ENCODE measurements at regions not wholly inside any gene's neighbourhood (a gene's known extent, or its start where the extent isn't known, plus 50 kb on each side); places are given as distances from the start of the nearest gene placed in this dataset.
"Not testable (repeated sequence)": the region's sequence is repeated elsewhere in the genome, so short reads cannot be mapped to it uniquely, and the experiment has no call there.

DNA sequence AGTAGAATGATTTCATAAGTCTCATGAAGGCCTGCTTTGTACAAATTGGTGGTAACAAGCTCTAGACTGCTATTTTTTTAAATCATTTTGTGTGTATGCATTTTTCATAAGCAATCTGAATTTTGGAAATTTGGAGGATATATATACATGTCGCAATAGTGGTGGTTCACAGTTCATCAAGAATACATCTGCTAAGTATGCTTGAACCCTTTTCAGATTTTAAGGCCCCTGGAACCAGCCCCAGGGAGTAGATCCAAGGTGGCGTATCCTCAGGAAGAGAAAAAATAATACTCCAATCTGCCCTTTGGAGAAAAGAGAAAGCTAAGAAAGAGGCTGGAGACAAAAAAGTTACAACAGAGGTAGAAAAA, 141.6 kb downstream of the HINT1 start:
- H3K27me3 Mint-ChIP-seq (ENCODE audit: low read depth), result no peaks in the 10 kb centered on the region
- H3K9me3 Mint-ChIP-seq, result peaks cover 4% of the 10 kb centered on the region
- no peak for DNase-seq
- no peaks in the 10 kb centered on the region for H3K4me1 Mint-ChIP-seq (ENCODE audit: low read depth)
- no peak overlapping the region for H3K4me3 Mint-ChIP-seq
- no peaks in the 10 kb centered on the region for H3K36me3 Mint-ChIP-seq (ENCODE audit: insufficient read depth)
- ATAC-seq, result no peak

DNA sequence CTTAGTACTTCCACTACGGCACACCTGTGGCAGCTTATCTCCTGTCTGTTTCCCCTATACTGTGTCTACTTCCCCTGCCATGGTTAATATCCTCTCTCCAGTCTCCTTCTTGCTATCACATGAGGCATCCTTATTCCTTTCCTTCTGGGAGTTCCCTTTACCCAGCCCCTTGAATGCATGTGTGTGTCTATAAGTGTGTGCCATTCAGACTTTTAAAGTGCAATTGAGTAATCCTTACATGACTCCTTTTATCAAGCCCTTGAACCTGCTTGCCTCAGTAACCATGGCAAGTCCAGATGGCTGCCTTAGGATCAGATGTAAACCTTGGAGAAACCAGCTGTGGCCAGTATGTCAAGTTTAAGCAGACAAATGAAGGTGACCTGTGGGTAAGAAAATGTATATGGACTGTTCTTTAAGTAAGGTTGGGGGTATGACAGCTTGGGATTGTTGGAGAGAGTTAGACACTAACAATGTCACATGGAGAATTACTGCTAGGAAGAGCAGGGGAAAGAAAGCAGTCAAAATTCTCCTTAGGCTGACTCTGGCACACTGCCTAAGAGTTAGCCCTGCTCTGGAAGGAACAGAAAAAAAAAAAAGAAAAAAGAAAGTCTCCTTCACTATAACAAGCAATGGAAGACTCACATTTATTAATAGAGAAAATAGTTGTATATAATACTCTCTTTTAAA, 142.1 kb downstream of the HINT1 start:
- no peak for DNase-seq
- Mint-ChIP-seq H3K4me3 (no peak overlapping the region), H3K27me3 (ENCODE audit: low read depth) (no peaks in the 10 kb centered on the region), H3K36me3 (ENCODE audit: insufficient read depth) (peaks cover under 1% of the 10 kb centered on the region), H3K4me1 (ENCODE audit: low read depth) (no peaks in the 10 kb centered on the region), H3K9me3 (peaks cover 6% of the 10 kb centered on the region)
- no peak for ATAC-seq

DNA sequence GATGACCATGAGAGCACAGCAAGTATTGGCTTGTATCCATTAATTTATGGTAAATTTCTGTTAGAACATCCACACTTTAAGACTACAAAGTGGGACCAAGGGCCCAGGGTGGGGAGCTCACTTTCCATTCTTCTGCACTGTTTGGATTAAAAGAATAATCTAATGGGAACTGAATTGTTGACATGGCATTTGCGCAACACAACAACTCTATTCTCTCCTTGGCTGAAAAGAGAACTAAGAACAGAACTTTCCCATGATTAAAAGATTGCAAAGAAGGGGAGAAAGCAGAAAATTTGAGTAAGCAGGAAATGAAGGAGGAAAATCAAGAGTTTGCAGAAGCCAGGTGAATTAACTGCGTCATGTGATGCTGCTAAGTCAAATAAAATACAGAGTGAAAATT, 143.4 kb downstream of the HINT1 start:
- peaks cover 11% of the 10 kb centered on the region for H3K4me1 Mint-ChIP-seq (ENCODE audit: low read depth)
- H3K4me3 Mint-ChIP-seq, result no peak overlapping the region
- H3K9me3 Mint-ChIP-seq, result peaks cover 10% of the 10 kb centered on the region
- DNase-seq (no peak), ATAC-seq (no peak)
- peaks cover 2% of the 10 kb centered on the region for H3K36me3 Mint-ChIP-seq (ENCODE audit: insufficient read depth)
- no peaks in the 10 kb centered on the region for H3K27me3 Mint-ChIP-seq (ENCODE audit: low read depth)

DNA sequence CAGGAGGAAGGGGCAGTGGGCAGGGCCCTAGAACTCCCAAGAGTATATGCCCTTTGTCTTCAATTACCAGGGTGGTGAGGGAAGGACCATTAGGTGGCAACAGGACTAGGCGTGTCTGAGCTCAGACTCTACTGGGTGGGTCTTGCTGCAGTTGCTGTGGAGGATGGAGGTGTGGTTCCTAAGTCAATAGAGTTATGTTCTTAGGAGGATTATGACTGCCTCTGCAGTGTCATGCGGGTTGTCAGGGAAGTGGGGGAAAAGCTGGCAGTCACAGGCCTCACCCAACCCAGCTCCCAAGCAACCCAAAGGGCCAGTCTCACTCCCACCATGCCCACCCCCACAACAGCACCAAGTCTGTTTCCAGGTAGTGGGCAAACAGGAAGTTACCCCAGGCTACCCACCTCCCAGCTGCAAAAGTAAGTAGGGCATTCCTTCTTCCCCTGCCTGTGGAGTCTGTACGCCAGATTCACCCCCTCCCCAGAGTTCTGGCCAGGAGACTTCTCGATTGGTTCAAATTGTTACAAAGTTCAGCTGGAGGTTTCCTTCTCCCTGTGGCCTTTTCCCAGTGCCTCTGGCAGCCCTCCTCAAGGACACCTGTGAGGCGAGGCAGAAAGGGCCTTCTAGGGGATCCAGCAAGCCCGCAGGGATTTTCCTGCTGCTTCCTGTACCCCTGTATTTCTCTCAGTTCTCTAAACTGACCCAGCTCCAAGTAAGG, 145.3 kb downstream of the HINT1 start:
- H3K4me1 Mint-ChIP-seq (ENCODE audit: low read depth), result peaks cover 14% of the 10 kb centered on the region
- no peaks in the 10 kb centered on the region for H3K27me3 Mint-ChIP-seq (ENCODE audit: low read depth)
- no peak overlapping the region for H3K4me3 Mint-ChIP-seq
- peaks cover 17% of the 10 kb centered on the region for H3K9me3 Mint-ChIP-seq
- DNase-seq, result no peak
- no peak for ATAC-seq
- peaks cover 2% of the 10 kb centered on the region for H3K36me3 Mint-ChIP-seq (ENCODE audit: insufficient read depth)

DNA sequence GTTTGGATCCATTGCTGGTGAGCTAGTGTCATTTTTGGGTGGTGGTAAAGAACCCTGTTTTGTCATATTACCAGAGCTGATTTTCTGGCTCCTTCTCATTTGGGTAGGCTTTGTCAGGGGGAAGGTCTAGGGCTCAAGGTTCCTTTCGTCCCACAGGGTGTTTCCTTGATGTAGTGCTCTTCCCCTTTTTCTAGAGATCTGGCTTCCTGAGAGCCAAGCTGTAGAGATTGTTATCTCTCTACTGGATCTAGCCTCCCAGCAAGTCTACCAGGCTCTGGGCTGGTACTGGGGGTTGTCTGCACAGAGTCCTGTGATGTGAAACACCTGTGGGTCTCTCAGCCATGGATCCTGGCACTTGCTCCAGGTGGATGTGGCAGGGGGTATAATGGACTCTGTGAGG, 145.9 kb downstream of the HINT1 start:
- no peak for DNase-seq
- Mint-ChIP-seq H3K4me1 (ENCODE audit: low read depth) (peaks cover 14% of the 10 kb centered on the region), H3K4me3 (no peak overlapping the region), H3K36me3 (ENCODE audit: insufficient read depth) (peaks cover 2% of the 10 kb centered on the region), H3K27me3 (ENCODE audit: low read depth) (no peaks in the 10 kb centered on the region), H3K9me3 (peaks cover 17% of the 10 kb centered on the region)
- no peak for ATAC-seq

DNA sequence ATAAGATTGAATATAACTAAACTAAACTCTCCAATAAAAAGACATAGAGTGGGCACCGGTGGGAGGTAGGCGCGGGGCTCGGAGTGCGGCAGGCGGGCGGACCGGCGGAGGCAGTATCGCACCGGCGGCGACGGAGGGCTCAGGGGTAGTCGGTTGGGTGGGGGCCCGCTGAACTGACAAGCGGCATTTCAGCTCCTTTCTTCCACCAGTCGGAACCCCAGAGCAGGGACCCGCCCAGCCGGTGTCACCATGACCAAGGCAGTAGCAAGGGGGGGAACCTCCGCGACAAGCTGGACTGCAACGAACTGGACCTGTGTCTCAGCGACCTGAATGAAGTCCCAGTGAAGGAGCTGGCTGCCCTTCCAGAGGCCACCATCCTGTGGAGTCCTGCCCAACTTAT, 156.7 kb downstream of the HINT1 start:
- Mint-ChIP-seq H3K36me3 (ENCODE audit: insufficient read depth) (no peaks in the 10 kb centered on the region), H3K4me3 (no peak overlapping the region), H3K4me1 (ENCODE audit: low read depth) (no peaks in the 10 kb centered on the region), H3K9me3 (peaks cover 3% of the 10 kb centered on the region), H3K27me3 (ENCODE audit: low read depth) (peaks cover 7% of the 10 kb centered on the region)
- DNase-seq, result no peak
- ATAC-seq, result no peak

DNA sequence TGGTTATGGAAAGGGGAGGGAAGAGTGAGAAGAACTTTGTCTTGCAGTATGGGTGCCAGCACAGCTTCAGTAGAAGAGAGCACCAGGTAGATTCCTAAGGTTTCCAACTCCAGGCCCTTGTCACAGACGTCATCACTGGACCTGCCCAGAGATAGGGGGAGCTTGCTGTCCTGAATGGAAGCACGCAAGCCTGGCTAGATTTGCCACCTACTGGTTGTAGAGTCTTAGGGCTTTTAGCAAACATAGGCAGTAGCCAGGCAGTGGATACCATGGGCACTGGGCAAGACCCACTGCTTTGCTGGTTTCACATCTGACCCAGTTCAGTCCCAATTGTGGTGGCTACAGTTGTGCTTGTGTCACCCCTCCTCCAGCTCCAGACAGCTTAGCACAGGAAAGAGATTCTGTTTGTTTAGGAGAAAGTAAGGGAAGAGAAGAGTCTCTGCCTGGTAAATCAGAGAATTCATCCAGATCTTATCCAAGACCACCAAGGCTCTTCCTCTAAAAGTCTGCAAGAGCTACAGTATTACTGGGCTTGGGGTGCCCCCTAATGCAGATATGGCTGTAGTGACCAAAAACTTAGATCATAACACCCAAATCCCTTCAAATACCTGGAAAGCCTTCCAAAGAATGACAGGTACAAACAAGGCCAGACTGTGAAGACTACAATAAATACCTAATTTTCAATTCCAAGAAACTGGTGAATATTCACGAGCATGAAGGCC, 158.9 kb downstream of the HINT1 start:
- no peak overlapping the region for H3K4me3 Mint-ChIP-seq
- no peak for DNase-seq
- no peaks in the 10 kb centered on the region for H3K4me1 Mint-ChIP-seq (ENCODE audit: low read depth)
- H3K27me3 Mint-ChIP-seq (ENCODE audit: low read depth), result peaks cover 7% of the 10 kb centered on the region
- no peaks in the 10 kb centered on the region for H3K36me3 Mint-ChIP-seq (ENCODE audit: insufficient read depth)
- ATAC-seq, result no peak
- peaks cover 3% of the 10 kb centered on the region for H3K9me3 Mint-ChIP-seq

DNA sequence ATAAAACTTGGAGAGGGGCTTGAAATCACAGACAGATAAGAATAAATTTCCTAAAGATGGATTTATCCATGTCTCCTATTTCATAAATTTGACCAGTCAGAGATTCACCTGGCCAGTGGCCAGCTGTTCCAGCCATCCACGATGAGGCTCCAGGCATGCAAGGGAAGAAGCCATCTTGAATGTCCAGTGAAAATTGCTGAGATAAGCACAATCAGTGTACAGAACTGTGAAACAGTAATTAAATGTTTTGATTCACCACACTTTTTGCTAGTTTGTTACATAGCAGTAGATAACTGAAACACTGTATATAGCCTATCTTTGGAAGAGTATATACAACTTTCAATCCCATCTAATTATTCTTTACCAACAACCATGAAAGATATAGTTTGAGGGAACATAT, 163.5 kb downstream of the HINT1 start:
- H3K9me3 Mint-ChIP-seq, result no peaks in the 10 kb centered on the region
- no peaks in the 10 kb centered on the region for H3K36me3 Mint-ChIP-seq (ENCODE audit: insufficient read depth)
- ATAC-seq, result no peak
- no peaks in the 10 kb centered on the region for H3K4me1 Mint-ChIP-seq (ENCODE audit: low read depth)
- no peak overlapping the region for H3K4me3 Mint-ChIP-seq
- peaks cover 6% of the 10 kb centered on the region for H3K27me3 Mint-ChIP-seq (ENCODE audit: low read depth)
- no peak for DNase-seq

DNA sequence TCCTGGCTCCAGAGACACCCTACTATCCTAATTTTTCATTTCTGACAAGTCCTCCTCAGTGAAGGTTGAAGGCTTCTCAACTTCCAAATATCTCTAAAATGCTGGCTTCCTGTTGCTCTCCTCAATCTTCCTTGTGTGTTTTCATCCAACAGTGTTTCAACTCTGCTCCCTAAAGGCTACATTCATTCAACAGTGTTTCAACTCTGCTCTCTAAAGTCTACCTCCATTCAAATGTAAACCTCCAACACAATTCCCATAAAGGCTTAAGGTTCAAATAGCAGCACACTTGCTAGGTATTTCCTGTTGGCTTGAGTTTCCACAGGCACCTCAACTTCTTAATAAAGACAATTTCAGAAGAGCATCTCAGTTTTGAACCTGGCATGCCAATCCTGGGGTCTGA, 164.8 kb downstream of the HINT1 start:
- no peaks in the 10 kb centered on the region for H3K36me3 Mint-ChIP-seq (ENCODE audit: insufficient read depth)
- ATAC-seq (no peak), DNase-seq (no peak)
- no peaks in the 10 kb centered on the region for H3K27me3 Mint-ChIP-seq (ENCODE audit: low read depth)
- H3K4me1 Mint-ChIP-seq (ENCODE audit: low read depth), result no peaks in the 10 kb centered on the region
- no peaks in the 10 kb centered on the region for H3K9me3 Mint-ChIP-seq
- no peak overlapping the region for H3K4me3 Mint-ChIP-seq

DNA sequence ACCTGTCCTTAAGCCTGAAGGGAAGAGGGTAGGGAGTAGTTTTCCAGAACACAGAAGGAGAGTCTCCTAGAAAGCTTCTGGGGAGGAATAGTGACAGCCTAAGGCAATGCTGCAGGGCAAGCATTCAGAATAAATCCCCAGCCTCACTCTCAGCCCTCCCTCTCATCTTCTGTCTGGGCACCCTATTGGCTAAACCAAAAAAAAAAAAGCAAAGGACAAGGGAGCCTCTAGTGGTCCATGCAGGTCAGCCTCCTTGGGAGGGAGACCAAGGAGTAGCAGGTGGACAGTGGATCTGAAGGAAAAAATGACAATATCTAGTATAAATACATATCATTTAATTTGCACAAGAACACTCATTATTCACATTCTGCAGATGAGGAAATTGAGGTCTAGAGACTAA, 168.3 kb downstream of the HINT1 start:
- H3K4me3 Mint-ChIP-seq; ATAC-seq; H3K27me3 Mint-ChIP-seq (ENCODE audit: low read depth); H3K36me3 Mint-ChIP-seq (ENCODE audit: insufficient read depth); DNase-seq; H3K9me3 Mint-ChIP-seq; H3K4me1 Mint-ChIP-seq (ENCODE audit: low read depth): not testable (repeated sequence)

DNA sequence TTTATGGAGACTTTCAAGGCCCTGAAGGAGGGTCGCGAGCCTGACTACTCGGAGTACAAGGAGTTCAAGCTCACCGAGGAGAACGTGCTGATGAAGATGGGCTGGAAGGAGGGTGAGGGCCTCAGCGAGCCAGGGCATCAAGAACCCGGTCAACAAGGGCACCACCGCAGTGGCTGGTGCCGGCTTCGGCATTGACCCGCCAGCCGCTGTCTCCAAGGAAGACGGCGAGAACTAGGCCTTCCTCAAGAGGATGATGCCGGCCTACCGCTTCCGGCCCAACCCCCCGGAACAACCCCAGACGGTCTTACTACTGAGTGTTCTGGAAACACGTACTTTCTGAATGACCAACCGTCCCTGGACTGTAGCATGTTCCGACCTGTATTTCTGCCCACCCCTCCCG, 169.2 kb downstream of the HINT1 start:
- H3K4me3 Mint-ChIP-seq, result no peak overlapping the region
- ATAC-seq (no peak), DNase-seq (no peak)
- H3K27me3 Mint-ChIP-seq (ENCODE audit: low read depth), result peaks cover 7% of the 10 kb centered on the region
- no peaks in the 10 kb centered on the region for H3K36me3 Mint-ChIP-seq (ENCODE audit: insufficient read depth)
- no peaks in the 10 kb centered on the region for H3K4me1 Mint-ChIP-seq (ENCODE audit: low read depth)
- H3K9me3 Mint-ChIP-seq, result no peaks in the 10 kb centered on the region

DNA sequence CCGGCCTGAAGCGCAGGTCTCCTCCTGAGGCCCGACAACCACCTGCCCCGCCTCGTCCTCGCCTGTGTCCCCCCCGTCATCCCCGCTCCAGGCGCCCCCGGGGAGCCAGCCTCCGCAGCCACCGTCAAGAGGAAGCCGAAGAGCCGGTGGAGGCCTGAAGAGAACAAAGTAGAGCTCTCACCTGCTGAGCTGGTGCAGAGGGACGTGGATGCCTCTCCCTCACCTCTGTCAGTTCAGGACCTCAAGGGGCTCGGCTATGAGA, 169.9 kb downstream of the HINT1 start:
- no peak overlapping the region for H3K4me3 Mint-ChIP-seq
- H3K36me3 Mint-ChIP-seq (ENCODE audit: insufficient read depth), result no peaks in the 10 kb centered on the region
- H3K9me3 Mint-ChIP-seq, result no peaks in the 10 kb centered on the region
- H3K27me3 Mint-ChIP-seq (ENCODE audit: low read depth), result peaks cover 11% of the 10 kb centered on the region
- H3K4me1 Mint-ChIP-seq (ENCODE audit: low read depth), result no peaks in the 10 kb centered on the region
- ATAC-seq, result no peak
- no peak for DNase-seq

DNA sequence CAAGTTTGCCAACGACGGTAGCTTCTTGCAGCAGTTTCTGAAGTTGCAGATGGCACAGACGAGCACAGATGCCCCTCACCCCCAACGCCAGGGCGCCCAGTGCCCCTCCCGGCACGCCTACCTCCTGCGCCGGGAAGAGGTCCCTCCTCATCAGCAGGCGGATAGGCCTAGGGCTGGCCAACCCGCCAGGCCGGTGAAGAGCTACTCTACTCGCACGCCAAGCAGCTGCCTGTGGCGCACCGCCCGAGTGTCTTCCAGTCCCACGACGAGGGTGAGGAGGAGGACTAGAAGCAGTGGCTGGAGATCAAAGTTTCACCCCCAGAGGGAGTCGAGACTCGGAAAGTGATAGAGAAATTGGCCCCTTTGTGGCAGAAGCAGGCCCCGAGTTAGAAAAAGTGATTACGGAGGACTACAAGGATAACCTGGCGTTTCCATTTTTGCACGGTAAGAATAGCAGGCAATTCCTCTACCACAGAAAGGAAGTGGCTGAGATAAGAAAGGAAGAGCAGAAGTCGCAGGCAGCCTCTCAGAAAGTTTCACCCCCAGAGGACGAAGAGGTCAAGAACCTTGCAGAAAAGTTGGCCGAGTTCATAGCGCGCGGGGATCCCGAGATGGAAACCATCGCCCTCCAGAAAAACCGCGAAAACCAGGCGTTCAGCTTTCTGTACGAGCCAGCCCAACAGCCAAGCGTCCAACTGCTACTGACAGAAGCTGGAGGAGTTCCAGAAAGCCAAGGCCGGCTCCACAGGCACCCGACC, 170.4 kb downstream of the HINT1 start:
- H3K36me3 Mint-ChIP-seq (ENCODE audit: insufficient read depth), result no peaks in the 10 kb centered on the region

DNA sequence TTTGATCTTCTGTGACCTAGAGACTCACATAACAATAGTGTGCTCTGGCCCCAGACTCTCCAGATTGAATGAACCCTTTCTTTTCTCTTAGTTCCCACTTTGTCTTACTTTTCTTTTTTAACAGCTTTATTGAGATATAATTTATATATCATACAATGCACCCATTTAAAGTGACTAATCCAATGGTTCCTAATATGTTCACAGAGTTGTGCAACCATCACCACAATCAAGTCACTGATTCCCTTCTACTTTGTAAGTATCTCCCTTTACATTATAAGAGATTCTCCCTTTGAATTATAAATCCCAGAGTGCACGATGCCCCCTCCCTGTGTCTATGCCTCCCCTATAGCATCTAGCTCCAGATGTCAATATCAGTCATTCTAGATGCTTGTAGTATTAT, 172.4 kb downstream of the HINT1 start:
- Mint-ChIP-seq H3K4me3 (no peak overlapping the region), H3K9me3 (no peaks in the 10 kb centered on the region), H3K36me3 (ENCODE audit: insufficient read depth) (no peaks in the 10 kb centered on the region), H3K4me1 (ENCODE audit: low read depth) (no peaks in the 10 kb centered on the region), H3K27me3 (ENCODE audit: low read depth) (peaks cover 14% of the 10 kb centered on the region)
- ATAC-seq, result no peak
- no peak for DNase-seq

More for the DNA sequence above, 170.4 kb downstream of the HINT1 start:
- Mint-ChIP-seq H3K4me3 (no peak overlapping the region), H3K4me1 (ENCODE audit: low read depth) (no peaks in the 10 kb centered on the region), H3K27me3 (ENCODE audit: low read depth) (peaks cover 13% of the 10 kb centered on the region), H3K9me3 (no peaks in the 10 kb centered on the region)
- ATAC-seq (no peak), DNase-seq (no peak)
